Astrocyte (in vitro differentiated cells and primary cell): ENCODE measurements at regions not wholly inside any gene's neighbourhood (a gene's known extent, or its start where the extent isn't known, plus 50 kb on each side); places are given as distances from the start of the nearest gene placed in this dataset.

Experiments used
- CTCF ChIP-seq: IDR thresholded peaks from 2 replicates; pipeline ENCODE4 v1.5.1; 2011; ENCODE audit warnings: low read depth, mild to moderate bottlenecking, inconsistent platforms, low read length, moderate library complexity; ENCODE audit not compliant: insufficient read depth
- EZH2 ChIP-seq: IDR thresholded peaks from 2 replicates; pipeline ENCODE4 v1.6.1; 2012; ENCODE audit warnings: mild to moderate bottlenecking, low read length, inconsistent platforms; ENCODE audit not compliant: insufficient read depth

GRCh38 chr14:34044666-34045306 is 93.9 kb upstream of the EGLN3 start:
- TF ChIP-seq EZH2 = no peak
- no peak for TF ChIP-seq CTCF
